ENCODE measurements at regions not wholly inside any gene's neighbourhood (a gene's known extent, or its start where the extent isn't known, plus 50 kb on each side); places are given as distances from the start of the nearest gene placed in this dataset.

DNA sequence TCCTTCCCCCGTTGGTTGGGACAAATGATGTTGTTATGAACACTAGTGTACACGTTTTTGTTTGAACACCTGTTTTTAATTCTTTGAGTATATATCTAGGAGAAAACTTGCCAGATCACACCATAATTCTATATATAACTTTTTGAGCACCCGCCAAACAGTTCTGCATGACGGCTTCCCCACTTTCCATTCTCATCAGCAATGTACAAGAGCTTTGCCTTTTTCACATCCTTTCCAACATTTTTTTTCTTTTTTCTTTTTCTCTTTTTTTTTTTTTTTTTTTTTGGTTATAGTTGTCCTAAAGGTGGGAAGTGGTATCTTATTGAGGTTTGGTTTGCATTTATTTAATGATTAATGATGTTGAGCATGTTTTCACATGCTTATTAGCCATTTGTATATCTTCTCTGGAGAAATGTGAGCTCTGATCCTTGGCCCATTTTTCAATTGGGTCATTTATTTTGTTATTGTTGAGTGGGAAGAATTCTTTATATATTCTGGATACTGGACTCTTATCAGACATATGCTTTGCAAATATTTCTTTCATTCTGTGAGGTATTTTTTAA lies 86.9 kb upstream of the ZC3H15 start:
- Histone ChIP-seq H3K27ac (no peak overlapping the region), H3K27me3 (no peaks in the 10 kb centered on the region), H3K9me3 (no peaks in the 10 kb centered on the region), H3K4me1 (no peaks in the 10 kb centered on the region), H3K4me3 (replicated peaks in 1 of 3) (no peak overlapping the region), H3K36me3 (no peaks in the 10 kb centered on the region)
- intact Hi-C loops (cut with DNase I): no loop called here
- no peak for TF ChIP-seq POLR2A (IDR thresholded peaks at IDR 0.05)
- TF ChIP-seq, protein P1, sequence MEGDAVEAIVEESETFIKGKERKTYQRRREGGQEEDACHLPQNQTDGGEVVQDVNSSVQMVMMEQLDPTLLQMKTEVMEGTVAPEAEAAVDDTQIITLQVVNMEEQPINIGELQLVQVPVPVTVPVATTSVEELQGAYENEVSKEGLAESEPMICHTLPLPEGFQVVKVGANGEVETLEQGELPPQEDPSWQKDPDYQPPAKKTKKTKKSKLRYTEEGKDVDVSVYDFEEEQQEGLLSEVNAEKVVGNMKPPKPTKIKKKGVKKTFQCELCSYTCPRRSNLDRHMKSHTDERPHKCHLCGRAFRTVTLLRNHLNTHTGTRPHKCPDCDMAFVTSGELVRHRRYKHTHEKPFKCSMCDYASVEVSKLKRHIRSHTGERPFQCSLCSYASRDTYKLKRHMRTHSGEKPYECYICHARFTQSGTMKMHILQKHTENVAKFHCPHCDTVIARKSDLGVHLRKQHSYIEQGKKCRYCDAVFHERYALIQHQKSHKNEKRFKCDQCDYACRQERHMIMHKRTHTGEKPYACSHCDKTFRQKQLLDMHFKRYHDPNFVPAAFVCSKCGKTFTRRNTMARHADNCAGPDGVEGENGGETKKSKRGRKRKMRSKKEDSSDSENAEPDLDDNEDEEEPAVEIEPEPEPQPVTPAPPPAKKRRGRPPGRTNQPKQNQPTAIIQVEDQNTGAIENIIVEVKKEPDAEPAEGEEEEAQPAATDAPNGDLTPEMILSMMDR (IDR thresholded peaks at IDR 0.05): no peak
- no peak for DNase-seq
- 63 to 66% methylated on average over 4 of the region's 4 CpGs for WGBS, 2 donors

DNA sequence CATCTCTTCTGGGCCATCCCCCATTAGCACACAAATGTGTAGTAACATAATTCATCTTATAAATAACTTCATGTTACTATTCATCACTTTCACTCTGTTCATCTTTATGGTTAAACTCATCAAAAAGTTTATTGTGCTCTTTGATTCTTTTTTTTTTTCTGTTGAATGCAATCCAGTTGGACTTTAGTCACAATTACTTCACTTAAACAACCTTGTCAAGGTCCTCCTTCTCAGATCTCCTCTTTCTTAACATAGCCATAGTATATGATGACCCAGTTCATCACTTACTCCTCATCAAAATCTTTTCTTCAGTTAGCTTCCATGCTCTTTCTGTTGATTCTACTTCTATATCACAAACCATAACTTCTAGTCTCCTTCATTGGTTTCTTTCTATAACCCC lies 80.2 kb upstream of the ZC3H15 start:
- no peak for DNase-seq
- intact Hi-C loops (cut with DNase I): no loop called here
- Histone ChIP-seq H3K4me1 (no peaks in the 10 kb centered on the region), H3K36me3 (no peaks in the 10 kb centered on the region), H3K27me3 (no peaks in the 10 kb centered on the region), H3K4me3 (replicated peaks in 1 of 3) (no peak overlapping the region), H3K27ac (no peak overlapping the region), H3K9me3 (no peaks in the 10 kb centered on the region)
- TF ChIP-seq POLR2A (IDR thresholded peaks at IDR 0.05): no peak
- TF ChIP-seq, protein P1 (IDR thresholded peaks at IDR 0.05): no peak

DNA sequence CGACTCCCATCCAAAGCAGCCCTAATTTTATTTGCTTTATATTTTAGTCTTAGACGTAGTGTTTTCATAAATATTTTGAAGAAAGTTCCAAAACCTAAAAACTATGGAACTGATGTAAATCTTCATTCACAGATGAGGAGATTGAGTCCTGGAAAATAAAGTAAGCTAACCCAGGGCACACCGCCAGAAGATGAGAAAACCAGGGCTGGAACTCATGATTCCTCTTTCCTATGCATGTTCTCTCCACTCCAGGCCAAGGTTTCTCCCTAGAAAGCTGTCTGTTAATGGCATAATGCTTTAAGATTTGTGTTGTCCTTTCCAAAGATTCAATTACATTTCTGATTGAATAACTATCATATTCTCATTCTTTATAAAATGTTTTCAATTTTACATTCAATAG lies 78.4 kb upstream of the ZC3H15 start:
- Histone ChIP-seq H3K4me3 (replicated peaks in 1 of 3) (no peak overlapping the region), H3K36me3 (no peaks in the 10 kb centered on the region), H3K27ac (no peak overlapping the region), H3K4me1 (no peaks in the 10 kb centered on the region), H3K27me3 (no peaks in the 10 kb centered on the region), H3K9me3 (no peaks in the 10 kb centered on the region)
- intact Hi-C loops (cut with DNase I): no loop called here
- TF ChIP-seq, protein P1 (IDR thresholded peaks at IDR 0.05): no peak
- TF ChIP-seq POLR2A (IDR thresholded peaks at IDR 0.05): no peak
- DNase-seq: no peak
- 94 to 97% methylated on average over 3 of the region's 3 CpGs for WGBS, 2 donors

DNA sequence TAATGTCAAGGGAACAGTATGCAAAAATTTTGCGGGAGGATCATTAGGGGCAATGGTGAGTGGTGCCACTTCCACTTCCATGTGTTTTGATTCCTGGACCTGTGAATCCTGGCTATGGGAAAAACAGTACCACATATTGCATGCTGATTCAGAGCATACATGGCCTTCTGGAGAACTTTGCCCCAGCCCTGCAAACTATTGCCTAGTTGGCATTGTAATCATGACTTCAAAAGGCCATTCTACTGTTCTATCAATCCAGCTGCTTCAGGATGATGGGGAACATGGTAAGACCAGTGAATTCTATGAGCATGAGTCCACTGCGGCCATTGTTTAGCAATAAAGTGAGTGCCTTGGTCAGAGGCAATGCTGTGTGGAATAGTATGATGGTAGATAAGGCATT lies 75.3 kb upstream of the ZC3H15 start:
- H3K27ac ChIP-seq: no peak overlapping the region
- no peaks in the 10 kb centered on the region for H3K36me3 ChIP-seq
- no peaks in the 10 kb centered on the region for H3K27me3 ChIP-seq
- no peak for DNase-seq
- H3K9me3 ChIP-seq: no peaks in the 10 kb centered on the region
- no peaks in the 10 kb centered on the region for H3K4me1 ChIP-seq
- 100% methylated on average over 2 of the region's 2 CpGs for WGBS, 2 donors
- intact Hi-C loops (cut with DNase I): no loop called here
- H3K4me3 ChIP-seq (replicated peaks in 1 of 3): no peak overlapping the region
- TF ChIP-seq, protein P1 (IDR thresholded peaks at IDR 0.05): no peak
- no peak for TF ChIP-seq POLR2A (IDR thresholded peaks at IDR 0.05)

DNA sequence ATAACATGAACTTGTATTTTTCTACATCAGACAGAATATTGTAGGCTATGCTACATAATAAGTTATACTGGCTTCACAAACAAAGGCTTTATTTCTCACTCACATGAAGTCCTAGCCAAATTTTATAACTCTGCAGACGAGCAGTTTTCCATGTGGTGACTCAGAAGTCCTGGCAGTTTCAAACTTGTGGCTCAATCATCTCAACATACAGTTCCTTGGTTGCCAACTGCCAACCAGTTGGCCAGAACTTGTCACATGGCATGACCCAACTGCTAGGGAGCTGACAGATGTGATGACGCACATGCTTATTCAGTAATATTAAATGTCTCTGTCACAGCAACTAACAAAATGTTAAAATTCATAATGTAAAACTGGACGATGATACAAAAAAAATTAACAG lies 63.8 kb upstream of the ZC3H15 start:
- TF ChIP-seq, protein P1 (IDR thresholded peaks at IDR 0.05): no peak

More for the DNA sequence above, 63.8 kb upstream of the ZC3H15 start:
- no peak overlapping the region for H3K4me3 ChIP-seq (replicated peaks in 1 of 3)
- H3K4me1 ChIP-seq: no peaks in the 10 kb centered on the region
- intact Hi-C loops (cut with DNase I): no loop called here
- WGBS, 2 donors: 67 to 79% methylated on average over 3 of the region's 3 CpGs
- no peak for DNase-seq
- H3K27me3 ChIP-seq: no peaks in the 10 kb centered on the region
- H3K27ac ChIP-seq: no peak overlapping the region
- no peaks in the 10 kb centered on the region for H3K9me3 ChIP-seq
- H3K36me3 ChIP-seq: no peaks in the 10 kb centered on the region
